ENCODE measurements at regions not wholly inside any gene's neighbourhood (a gene's known extent, or its start where the extent isn't known, plus 50 kb on each side); places are given as distances from the start of the nearest gene placed in this dataset.

- Histone ChIP-seq H3K9me3 (ENCODE audit: control insufficient read depth, insufficient read depth, low read length) (no peaks in the 10 kb centered on the region), H3K4me3 (ENCODE audit: low read length) (no peak overlapping the region), H3K27ac (ENCODE audit: low read length) (no peak overlapping the region), H3K27me3 (ENCODE audit: control insufficient read depth, insufficient read depth, low read length) (no peaks in the 10 kb centered on the region), H3K36me3 (ENCODE audit: control insufficient read depth, insufficient read depth, low read length) (no peaks in the 10 kb centered on the region), H3K4me1 (ENCODE audit: control insufficient read depth, insufficient read depth, low read length) (peaks cover 2% of the 10 kb centered on the region; the same call in 1 of the 2 replicates)
- DNase-seq (ENCODE audit: low read depth, low spot score): no peak
- whole genome bisulfite sequencing (ENCODE audit: insufficient coverage, insufficient read length): no CpG with 5 or more reads among the region's 7 CpGs
These were observed 120.3 kb downstream of the ZBTB18 start for GRCh38 chr1:244171241-244171985.

- Histone ChIP-seq H3K4me3 (ENCODE audit: low read length) (no peak overlapping the region), H3K36me3 (ENCODE audit: control insufficient read depth, insufficient read depth, low read length) (no peaks in the 10 kb centered on the region), H3K27ac (ENCODE audit: low read length) (no peak overlapping the region), H3K9me3 (ENCODE audit: control insufficient read depth, insufficient read depth, low read length) (no peaks in the 10 kb centered on the region), H3K4me1 (ENCODE audit: control insufficient read depth, insufficient read depth, low read length) (peaks cover 2% of the 10 kb centered on the region; the same call in 1 of the 2 replicates), H3K27me3 (ENCODE audit: control insufficient read depth, insufficient read depth, low read length) (no peaks in the 10 kb centered on the region)
- no peak for DNase-seq (ENCODE audit: low read depth, low spot score)
- no CpG with 5 or more reads among the region's 4 CpGs for WGBS (ENCODE audit: insufficient coverage, insufficient read length)
These were observed 122.2 kb downstream of the ZBTB18 start for GRCh38 chr1:244173240-244173639.

- Histone ChIP-seq H3K36me3 (ENCODE audit: control insufficient read depth, insufficient read depth, low read length) (no peaks in the 10 kb centered on the region), H3K27ac (ENCODE audit: low read length) (no peak overlapping the region), H3K27me3 (ENCODE audit: control insufficient read depth, insufficient read depth, low read length) (no peaks in the 10 kb centered on the region), H3K4me1 (ENCODE audit: control insufficient read depth, insufficient read depth, low read length) (peaks cover 2% of the 10 kb centered on the region; the same call in 1 of the 2 replicates), H3K9me3 (ENCODE audit: control insufficient read depth, insufficient read depth, low read length) (no peaks in the 10 kb centered on the region), H3K4me3 (ENCODE audit: low read length) (no peak overlapping the region)
- DNase-seq (ENCODE audit: low read depth, low spot score): no peak
- no CpG with 5 or more reads among the region's 6 CpGs for WGBS (ENCODE audit: insufficient coverage, insufficient read length)
These were observed 122.7 kb downstream of the ZBTB18 start for GRCh38 chr1:244173769-244174168.

- peaks cover 2% of the 10 kb centered on the region; the same call in 1 of the 2 replicates for H3K4me1 ChIP-seq (ENCODE audit: control insufficient read depth, insufficient read depth, low read length)
- no peak overlapping the region for H3K4me3 ChIP-seq (ENCODE audit: low read length)
- H3K36me3 ChIP-seq (ENCODE audit: control insufficient read depth, insufficient read depth, low read length): no peaks in the 10 kb centered on the region
- no peaks in the 10 kb centered on the region for H3K9me3 ChIP-seq (ENCODE audit: control insufficient read depth, insufficient read depth, low read length)
- no peaks in the 10 kb centered on the region for H3K27me3 ChIP-seq (ENCODE audit: control insufficient read depth, insufficient read depth, low read length)
- H3K27ac ChIP-seq (ENCODE audit: low read length): no peak overlapping the region
- WGBS (ENCODE audit: insufficient coverage, insufficient read length): no CpG with 5 or more reads among the region's 3 CpGs
- no peak for DNase-seq (ENCODE audit: low read depth, low spot score)
These were observed 123.9 kb downstream of the ZBTB18 start for GRCh38 chr1:244174922-244175521.

- no CpG with 5 or more reads among the region's 3 CpGs for WGBS (ENCODE audit: insufficient coverage, insufficient read length)
These were observed 125.1 kb downstream of the ZBTB18 start for GRCh38 chr1:244176201-244176600.

GRCh38 chr1:244180256-244180655, 129.2 kb downstream of the ZBTB18 start:
- H3K4me1 ChIP-seq (ENCODE audit: control insufficient read depth, insufficient read depth, low read length): peaks cover 3% of the 10 kb centered on the region; the same call in 1 of the 2 replicates
- no peaks in the 10 kb centered on the region for H3K9me3 ChIP-seq (ENCODE audit: control insufficient read depth, insufficient read depth, low read length)
- H3K4me3 ChIP-seq (ENCODE audit: low read length): no peak overlapping the region
- no peaks in the 10 kb centered on the region for H3K36me3 ChIP-seq (ENCODE audit: control insufficient read depth, insufficient read depth, low read length)
- H3K27me3 ChIP-seq (ENCODE audit: control insufficient read depth, insufficient read depth, low read length): no peaks in the 10 kb centered on the region
- DNase-seq (ENCODE audit: low read depth, low spot score): no peak
- H3K27ac ChIP-seq (ENCODE audit: low read length): no peak overlapping the region
- no CpG with 5 or more reads among the region's 3 CpGs for WGBS (ENCODE audit: insufficient coverage, insufficient read length)

More at GRCh38 chr1:244176201-244176600, 125.1 kb downstream of the ZBTB18 start:
- Histone ChIP-seq H3K27ac (ENCODE audit: low read length) (no peak overlapping the region), H3K9me3 (ENCODE audit: control insufficient read depth, insufficient read depth, low read length) (no peaks in the 10 kb centered on the region), H3K27me3 (ENCODE audit: control insufficient read depth, insufficient read depth, low read length) (no peaks in the 10 kb centered on the region), H3K4me3 (ENCODE audit: low read length) (no peak overlapping the region), H3K4me1 (ENCODE audit: control insufficient read depth, insufficient read depth, low read length) (peaks cover 2% of the 10 kb centered on the region; the same call in 1 of the 2 replicates), H3K36me3 (ENCODE audit: control insufficient read depth, insufficient read depth, low read length) (no peaks in the 10 kb centered on the region)
- DNase-seq (ENCODE audit: low read depth, low spot score): no peak

- no CpG with 5 or more reads among the region's 12 CpGs for WGBS (ENCODE audit: insufficient coverage, insufficient read length)
- Histone ChIP-seq H3K27ac (ENCODE audit: low read length) (no peak overlapping the region), H3K27me3 (ENCODE audit: control insufficient read depth, insufficient read depth, low read length) (no peaks in the 10 kb centered on the region), H3K4me1 (ENCODE audit: control insufficient read depth, insufficient read depth, low read length) (peaks cover 2% of the 10 kb centered on the region; the same call in 1 of the 2 replicates), H3K36me3 (ENCODE audit: control insufficient read depth, insufficient read depth, low read length) (no peaks in the 10 kb centered on the region), H3K4me3 (ENCODE audit: low read length) (no peak overlapping the region), H3K9me3 (ENCODE audit: control insufficient read depth, insufficient read depth, low read length) (no peaks in the 10 kb centered on the region)
- no peak for DNase-seq (ENCODE audit: low read depth, low spot score)
These were observed 130.8 kb downstream of the ZBTB18 start for GRCh38 chr1:244181867-244182266.

- Histone ChIP-seq H3K27me3 (ENCODE audit: control insufficient read depth, insufficient read depth, low read length) (no peaks in the 10 kb centered on the region), H3K9me3 (ENCODE audit: control insufficient read depth, insufficient read depth, low read length) (no peaks in the 10 kb centered on the region), H3K36me3 (ENCODE audit: control insufficient read depth, insufficient read depth, low read length) (no peaks in the 10 kb centered on the region), H3K4me1 (ENCODE audit: control insufficient read depth, insufficient read depth, low read length) (peaks cover 2% of the 10 kb centered on the region; the same call in 1 of the 2 replicates), H3K4me3 (ENCODE audit: low read length) (no peak overlapping the region), H3K27ac (ENCODE audit: low read length) (no peak overlapping the region)
- WGBS (ENCODE audit: insufficient coverage, insufficient read length): no CpG with 5 or more reads among the region's 7 CpGs
- no peak for DNase-seq (ENCODE audit: low read depth, low spot score)
These were observed 132.0 kb downstream of the ZBTB18 start for GRCh38 chr1:244183037-244183436.

- Histone ChIP-seq H3K4me1 (ENCODE audit: control insufficient read depth, insufficient read depth, low read length) (peaks cover 2% of the 10 kb centered on the region; the same call in 1 of the 2 replicates), H3K27me3 (ENCODE audit: control insufficient read depth, insufficient read depth, low read length) (no peaks in the 10 kb centered on the region), H3K27ac (ENCODE audit: low read length) (no peak overlapping the region), H3K36me3 (ENCODE audit: control insufficient read depth, insufficient read depth, low read length) (no peaks in the 10 kb centered on the region), H3K9me3 (ENCODE audit: control insufficient read depth, insufficient read depth, low read length) (no peaks in the 10 kb centered on the region), H3K4me3 (ENCODE audit: low read length) (no peak overlapping the region)
- no CpG with 5 or more reads among the region's 10 CpGs for WGBS (ENCODE audit: insufficient coverage, insufficient read length)
- no peak for DNase-seq (ENCODE audit: low read depth, low spot score)
These were observed 135.3 kb downstream of the ZBTB18 start for GRCh38 chr1:244186372-244186771.

- Histone ChIP-seq H3K27ac (ENCODE audit: low read length) (no peak overlapping the region), H3K9me3 (ENCODE audit: control insufficient read depth, insufficient read depth, low read length) (no peaks in the 10 kb centered on the region), H3K4me3 (ENCODE audit: low read length) (no peak overlapping the region), H3K4me1 (ENCODE audit: control insufficient read depth, insufficient read depth, low read length) (peaks cover 2% of the 10 kb centered on the region; the same call in 1 of the 2 replicates), H3K27me3 (ENCODE audit: control insufficient read depth, insufficient read depth, low read length) (no peaks in the 10 kb centered on the region), H3K36me3 (ENCODE audit: control insufficient read depth, insufficient read depth, low read length) (no peaks in the 10 kb centered on the region)
- DNase-seq (ENCODE audit: low read depth, low spot score): no peak
- WGBS (ENCODE audit: insufficient coverage, insufficient read length): no CpG with 5 or more reads among the region's 12 CpGs
These were observed 136.2 kb downstream of the ZBTB18 start for GRCh38 chr1:244187310-244187709.

Data from iPS DF 6.9 (cell line).